DOHH2 (cell line): ENCODE measurements at regions not wholly inside any gene's neighbourhood (a gene's known extent, or its start where the extent isn't known, plus 50 kb on each side); places are given as distances from the start of the nearest gene placed in this dataset.

Source experiments
- CTCF ChIP-seq: fragments of 200-600 bp; sonication (generic); IDR thresholded peaks from one replicate; pipeline ENCODE4 v1.5.1; 2014; ENCODE audit warnings: antibody characterized with exemption, mild to moderate bottlenecking, low read depth, low read length; ENCODE audit not compliant: poor library complexity, severe bottlenecking
- EZH2phosphoT487 ChIP-seq: fragments of 200-600 bp; sonication (generic); IDR thresholded peaks from 2 replicates; pipeline ENCODE4 v1.6.1; 2017; ENCODE audit warnings: borderline replicate concordance, mild to moderate bottlenecking, antibody characterized with exemption, low read length, moderate library complexity, mixed read lengths

- TF ChIP-seq EZH2phosphoT487 (no peak), CTCF (no peak)
These were observed 303.0 kb downstream of the PSAT1 start for GRCh38 chr9:78599926-78600325.
